CD8-positive, alpha-beta memory T cell (primary cell): ENCODE measurements at regions not wholly inside any gene's neighbourhood (a gene's known extent, or its start where the extent isn't known, plus 50 kb on each side); places are given as distances from the start of the nearest gene placed in this dataset.

Source experiments
- CTCF ChIA-PET: fragments of 350-600 bp; sonication (Branson Sonifier 250); formaldehyde crosslinking; loops from one replicate; lab custom pipeline; 2021; ENCODE audit warnings: antibody characterized with exemption; lab: Charles Lee
- POLR2A ChIA-PET: fragments of 350-600 bp; sonication (Branson Sonifier 250); formaldehyde crosslinking; loops from one replicate; lab custom pipeline; 2021; ENCODE audit warnings: antibody characterized with exemption; lab: Charles Lee
- DNase-seq, 5 donors: peaks; one replicate each; pipeline versions ENCODE4 v3.0.0 to v3.0.0-alpha.2; 2020 to 2022; ENCODE audit warnings: mixed read lengths in 1 of 5
- H3K27ac ChIP-seq: one replicate; pipeline ENCODE4 v1.7.0; 2013; ENCODE audit warnings: low read depth, mild to moderate bottlenecking, low read length, moderate library complexity
- H3K27me3 ChIP-seq: 2 replicates; pipeline ENCODE4 v1.7.0; 2013; ENCODE audit warnings: low read length, mild to moderate bottlenecking; ENCODE audit not compliant: insufficient read depth, poor library complexity, severe bottlenecking
- H3K36me3 ChIP-seq: 2 replicates; pipeline ENCODE4 v1.7.0; 2013; ENCODE audit warnings: mild to moderate bottlenecking, low read length, moderate library complexity; ENCODE audit not compliant: insufficient read depth
- H3K4me1 ChIP-seq: 2 replicates; pipeline ENCODE4 v1.7.0; 2013; ENCODE audit warnings: mild to moderate bottlenecking, low read length, moderate library complexity; ENCODE audit not compliant: insufficient read depth
- H3K4me3 ChIP-seq: 2 replicates; pipeline ENCODE4 v1.7.0; 2013; ENCODE audit warnings: mild to moderate bottlenecking, low read length
- H3K9me3 ChIP-seq: 2 replicates; pipeline ENCODE4 v1.7.0; 2013; ENCODE audit warnings: mild to moderate bottlenecking, low read length
- H3K27ac Mint-ChIP-seq, 8 donors: one replicate each; pipeline ENCODE4 v1.8.0; 2020 to 2021; ENCODE audit warnings: mixed read lengths in 8 of 8, mild to moderate bottlenecking in 6 of 8, inconsistent platforms in 3 of 8, moderate library complexity in 3 of 8
- H3K27me3 Mint-ChIP-seq, 2 donors: one replicate each; pipeline ENCODE4 v1.8.0; 2020 to 2021; ENCODE audit warnings: mixed read lengths in 2 of 2, mild to moderate bottlenecking in 1 of 2, moderate library complexity in 1 of 2
- H3K36me3 Mint-ChIP-seq, 3 donors: one replicate each; pipeline ENCODE4 v1.8.0; 2020 to 2021; ENCODE audit warnings: mixed read lengths in 3 of 3, inconsistent platforms in 1 of 3, mild to moderate bottlenecking in 1 of 3
- H3K4me1 Mint-ChIP-seq, 3 donors: one replicate each; pipeline ENCODE4 v1.8.0; 2020 to 2021; ENCODE audit warnings: mixed read lengths in 3 of 3, inconsistent platforms in 1 of 3, mild to moderate bottlenecking in 1 of 3
- H3K4me3 Mint-ChIP-seq, 7 donors: one replicate each; pipeline ENCODE4 v1.8.0; 2020 to 2021; ENCODE audit warnings: mixed read lengths in 7 of 7, mild to moderate bottlenecking in 6 of 7, moderate library complexity in 4 of 7, inconsistent platforms in 2 of 7
- H3K9me3 Mint-ChIP-seq, 5 donors: one replicate each; pipeline ENCODE4 v1.8.0; 2020 to 2022; ENCODE audit warnings: mixed read lengths in 5 of 5, mild to moderate bottlenecking in 3 of 5, moderate library complexity in 2 of 5, inconsistent platforms in 1 of 5

DNA sequence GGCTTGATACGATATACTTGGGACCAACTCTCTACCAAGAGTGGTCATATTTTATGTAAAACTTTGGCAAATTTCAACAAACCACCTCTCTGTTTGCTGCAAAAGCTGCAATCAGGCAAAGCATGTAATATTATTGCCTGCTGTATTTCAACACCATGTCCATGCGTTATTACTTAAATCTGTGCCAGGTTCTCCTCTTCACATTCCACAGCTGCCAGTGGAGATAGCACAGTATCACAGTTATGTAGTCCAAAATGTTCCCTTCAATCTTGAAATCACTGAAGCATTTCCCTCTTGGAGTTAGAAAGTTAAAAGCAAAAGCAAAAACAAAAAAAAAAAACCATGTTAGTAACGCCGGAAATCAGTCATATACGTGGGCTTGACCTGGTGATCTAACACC lies 396.7 kb upstream of the MAGEC2 start:
- ChIA-PET POLR2A (no interaction called here), CTCF (no interaction called here)
- DNase-seq, result no peak
- H3K9me3 Mint-ChIP-seq, result peaks cover 0 to 8% (median 0%) of the 10 kb centered on the region in 5 donors
- no peaks in the 10 kb centered on the region for H3K27me3 ChIP-seq
- H3K36me3 ChIP-seq, result no peaks in the 10 kb centered on the region
- H3K4me3 ChIP-seq, result no peak overlapping the region
- H3K4me1 ChIP-seq, result no peaks in the 10 kb centered on the region
- no peaks in the 10 kb centered on the region for H3K9me3 ChIP-seq
- no peak overlapping the region for H3K27ac Mint-ChIP-seq
- H3K27me3 Mint-ChIP-seq, result no peaks in the 10 kb centered on the region
- H3K27ac ChIP-seq, result no peak overlapping the region
- H3K4me3 Mint-ChIP-seq, result no peak overlapping the region
- no peaks in the 10 kb centered on the region for H3K36me3 Mint-ChIP-seq
- H3K4me1 Mint-ChIP-seq, result no peaks in the 10 kb centered on the region

DNA sequence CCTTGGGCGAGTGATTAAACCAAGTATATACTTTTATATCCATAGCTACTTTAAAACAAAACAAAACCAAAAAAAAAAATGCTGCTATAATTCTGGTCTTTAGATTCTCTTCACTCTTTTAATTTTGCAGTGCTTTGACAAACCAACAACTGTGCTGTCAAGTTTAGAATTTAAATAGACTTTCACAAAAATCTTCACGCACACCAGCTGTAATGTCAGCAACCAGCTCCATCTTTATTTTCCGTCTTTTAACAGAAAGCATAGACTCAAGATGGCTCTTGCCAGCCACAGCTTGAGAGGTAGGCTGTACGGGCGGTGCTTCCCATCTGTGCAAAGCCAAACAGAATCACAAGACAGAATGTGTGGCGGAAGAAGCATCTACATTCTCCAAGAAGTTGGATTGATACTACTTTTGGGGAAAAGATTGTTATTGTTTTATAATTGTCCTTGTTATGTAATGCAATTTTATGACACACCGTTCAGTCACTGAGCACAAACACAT lies 388.3 kb upstream of the MAGEC2 start:
- H3K27me3 Mint-ChIP-seq, result no peaks in the 10 kb centered on the region
- CTCF ChIA-PET, result no interaction called here
- no peaks in the 10 kb centered on the region for H3K9me3 ChIP-seq
- no peaks in the 10 kb centered on the region for H3K36me3 ChIP-seq
- peaks cover 0 to 14% (median 0%) of the 10 kb centered on the region in 5 donors for H3K9me3 Mint-ChIP-seq
- H3K27ac Mint-ChIP-seq, result no peak overlapping the region
- H3K4me3 Mint-ChIP-seq, result no peak overlapping the region
- POLR2A ChIA-PET, result no interaction called here
- DNase-seq, result no peak
- no peaks in the 10 kb centered on the region for H3K4me1 Mint-ChIP-seq
- H3K4me3 ChIP-seq, result no peak overlapping the region
- no peaks in the 10 kb centered on the region for H3K36me3 Mint-ChIP-seq
- no peaks in the 10 kb centered on the region for H3K4me1 ChIP-seq
- H3K27ac ChIP-seq, result no peak overlapping the region
- H3K27me3 ChIP-seq, result no peaks in the 10 kb centered on the region

DNA sequence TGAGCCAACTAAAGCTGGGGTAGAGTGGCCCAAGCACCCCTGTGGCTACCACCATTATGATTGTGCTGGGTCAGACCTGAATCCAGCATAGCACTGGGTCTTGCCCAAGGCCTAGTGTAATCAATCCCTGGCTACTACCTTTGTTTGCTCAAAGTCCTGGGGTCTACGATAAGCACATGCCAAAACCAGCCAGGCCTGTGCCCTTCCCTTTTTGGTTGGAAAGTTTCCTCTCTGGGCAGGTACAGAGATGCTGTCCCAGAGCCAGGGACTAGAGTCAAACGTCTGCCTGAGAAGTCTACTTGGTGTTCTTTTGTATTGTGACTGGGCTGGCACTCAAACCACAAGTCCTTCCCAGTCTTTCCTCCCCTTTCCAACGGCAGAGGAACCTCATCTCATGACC lies 371.5 kb upstream of the MAGEC2 start:
- Mint-ChIP-seq H3K27ac (no peak overlapping the region), H3K4me3 (no peak overlapping the region), H3K27me3 (no peaks in the 10 kb centered on the region), H3K4me1 (no peaks in the 10 kb centered on the region), H3K36me3 (no peaks in the 10 kb centered on the region), H3K9me3 (peaks cover 3 to 12% (median 7%) of the 10 kb centered on the region in 5 donors)
- Histone ChIP-seq H3K27me3 (no peaks in the 10 kb centered on the region), H3K36me3 (no peaks in the 10 kb centered on the region), H3K4me3 (no peak overlapping the region), H3K9me3 (no peaks in the 10 kb centered on the region), H3K27ac (no peak overlapping the region), H3K4me1 (no peaks in the 10 kb centered on the region)
- CTCF ChIA-PET, result no interaction called here
- DNase-seq, result no peak
- POLR2A ChIA-PET, result no interaction called here

DNA sequence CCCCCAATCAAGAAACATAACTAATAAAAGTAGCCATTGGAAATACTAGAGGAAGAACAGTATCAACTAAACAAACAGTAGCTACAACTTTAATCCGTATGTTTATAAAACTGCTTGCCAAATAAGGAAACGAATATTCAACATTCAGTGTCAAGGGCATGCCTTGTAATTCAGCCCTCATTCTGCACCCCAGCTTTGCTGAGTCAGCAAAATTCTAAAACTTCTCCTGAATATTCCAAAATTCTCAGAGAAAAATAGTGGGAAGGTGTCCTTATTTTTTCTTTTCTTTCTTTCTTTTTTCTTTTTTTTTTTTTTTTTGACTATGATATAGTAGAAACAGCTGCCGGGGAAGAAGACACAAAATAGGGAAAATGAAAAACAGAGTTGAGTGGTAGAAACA lies 344.8 kb upstream of the MAGEC2 start:
- Histone ChIP-seq H3K27me3 (no peaks in the 10 kb centered on the region), H3K4me3 (no peak overlapping the region), H3K9me3 (no peaks in the 10 kb centered on the region), H3K36me3 (no peaks in the 10 kb centered on the region), H3K4me1 (no peaks in the 10 kb centered on the region), H3K27ac (no peak overlapping the region)
- ChIA-PET POLR2A (no interaction called here), CTCF (no interaction called here)
- Mint-ChIP-seq H3K4me1 (no peaks in the 10 kb centered on the region), H3K36me3 (no peaks in the 10 kb centered on the region), H3K27ac (no peak overlapping the region), H3K4me3 (no peak overlapping the region), H3K9me3 (peaks cover 0 to 8% (median 2%) of the 10 kb centered on the region in 5 donors), H3K27me3 (peaks cover 0 to 2% of the 10 kb centered on the region in 2 donors)
- DNase-seq, result no peak

DNA sequence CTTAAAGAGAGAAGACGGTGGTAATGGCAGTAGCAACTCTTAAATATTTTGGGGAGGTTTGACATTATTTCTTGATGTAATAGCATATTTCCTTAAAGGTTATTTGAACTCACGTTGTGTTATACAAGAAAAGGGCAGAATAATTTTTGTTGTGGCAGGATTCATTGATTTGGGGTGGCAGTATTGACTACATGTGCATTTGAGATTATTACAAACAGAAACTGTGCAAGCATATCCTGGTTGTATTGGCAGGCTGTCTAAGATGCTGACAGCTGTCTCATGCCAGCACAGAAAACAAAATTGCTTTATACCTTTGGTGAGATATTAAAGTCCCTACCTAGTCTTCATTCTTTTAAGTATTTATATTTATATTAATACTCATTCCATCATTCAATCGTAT lies 300.7 kb upstream of the MAGEC2 start:
- Mint-ChIP-seq H3K4me3 (no peak overlapping the region), H3K9me3 (peaks cover 0 to 8% (median 0%) of the 10 kb centered on the region in 5 donors), H3K36me3 (no peaks in the 10 kb centered on the region), H3K27me3 (no peaks in the 10 kb centered on the region), H3K4me1 (no peaks in the 10 kb centered on the region), H3K27ac (no peak overlapping the region)
- Histone ChIP-seq H3K27me3 (no peaks in the 10 kb centered on the region), H3K36me3 (no peaks in the 10 kb centered on the region), H3K27ac (no peak overlapping the region), H3K4me3 (no peak overlapping the region), H3K9me3 (no peaks in the 10 kb centered on the region), H3K4me1 (no peaks in the 10 kb centered on the region)
- no peak for DNase-seq
- CTCF ChIA-PET, result no interaction called here
- POLR2A ChIA-PET, result no interaction called here

DNA sequence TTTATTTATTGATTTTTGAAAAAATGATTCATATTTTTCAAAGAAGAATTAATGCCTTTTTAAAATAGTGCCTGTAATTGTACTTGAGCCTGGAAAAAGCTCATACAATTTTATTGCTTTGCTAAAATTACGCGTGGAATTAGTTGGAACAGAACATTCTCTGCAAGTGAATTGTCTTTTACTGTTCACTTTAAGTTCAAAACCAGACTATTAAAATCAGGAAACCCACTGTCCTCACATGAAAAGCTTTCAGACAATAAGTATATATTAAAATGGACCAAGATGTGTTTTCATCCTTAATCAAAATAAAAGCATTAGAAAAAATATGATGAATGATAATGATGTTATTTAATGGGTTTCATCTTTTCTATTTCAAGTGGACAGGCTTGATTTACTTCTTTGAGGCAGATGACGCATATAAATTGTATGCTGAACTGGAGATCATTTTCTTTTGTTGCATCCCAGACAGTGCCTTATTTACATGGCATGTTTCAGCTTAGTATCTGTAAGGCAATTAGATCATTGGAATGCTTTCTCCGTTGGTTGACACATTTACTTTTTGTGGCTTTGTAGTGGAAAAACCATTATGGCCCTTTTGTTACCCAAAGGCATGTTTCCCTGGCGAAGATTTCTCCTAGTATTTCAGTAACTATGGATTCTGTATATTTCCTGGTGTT lies 299.0 kb upstream of the MAGEC2 start:
- Mint-ChIP-seq H3K9me3 (peaks cover 0 to 8% (median 2%) of the 10 kb centered on the region in 5 donors), H3K27ac (no peak overlapping the region), H3K27me3 (no peaks in the 10 kb centered on the region), H3K36me3 (no peaks in the 10 kb centered on the region), H3K4me3 (no peak overlapping the region), H3K4me1 (no peaks in the 10 kb centered on the region)
- ChIA-PET CTCF (no interaction called here), POLR2A (no interaction called here)
- Histone ChIP-seq H3K27me3 (no peaks in the 10 kb centered on the region), H3K9me3 (no peaks in the 10 kb centered on the region), H3K4me1 (no peaks in the 10 kb centered on the region), H3K27ac (no peak overlapping the region), H3K36me3 (no peaks in the 10 kb centered on the region), H3K4me3 (no peak overlapping the region)
- no peak for DNase-seq

DNA sequence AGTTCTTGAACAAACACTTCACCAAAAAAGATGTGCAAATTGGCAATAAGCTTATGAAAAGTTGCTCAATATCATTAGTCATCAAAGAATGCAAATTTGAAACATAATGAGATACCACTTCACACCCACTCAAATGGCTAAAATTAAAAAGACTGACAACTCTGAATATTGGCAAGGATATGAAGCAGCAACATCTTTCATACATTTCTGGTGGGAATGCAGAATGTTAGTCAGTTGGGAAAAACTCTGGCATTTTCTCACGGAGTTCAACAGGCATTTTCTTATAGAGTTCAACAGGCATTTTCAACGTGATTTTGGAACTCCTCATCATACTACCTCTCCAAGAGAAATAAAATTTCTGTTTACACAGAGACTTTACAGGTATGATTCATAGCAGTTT lies 297.4 kb upstream of the MAGEC2 start:
- no peak overlapping the region for H3K4me3 Mint-ChIP-seq
- H3K27me3 ChIP-seq, result no peaks in the 10 kb centered on the region
- DNase-seq, result no peak
- peaks cover 0 to 4% (median 2%) of the 10 kb centered on the region in 5 donors for H3K9me3 Mint-ChIP-seq
- H3K36me3 ChIP-seq, result no peaks in the 10 kb centered on the region
- no peaks in the 10 kb centered on the region for H3K36me3 Mint-ChIP-seq
- no peaks in the 10 kb centered on the region for H3K4me1 ChIP-seq
- H3K4me3 ChIP-seq, result no peak overlapping the region
- no peaks in the 10 kb centered on the region for H3K4me1 Mint-ChIP-seq
- H3K27ac ChIP-seq, result no peak overlapping the region
- H3K27me3 Mint-ChIP-seq, result no peaks in the 10 kb centered on the region
- ChIA-PET POLR2A (no interaction called here), CTCF (no interaction called here)
- no peak overlapping the region for H3K27ac Mint-ChIP-seq
- H3K9me3 ChIP-seq, result no peaks in the 10 kb centered on the region

DNA sequence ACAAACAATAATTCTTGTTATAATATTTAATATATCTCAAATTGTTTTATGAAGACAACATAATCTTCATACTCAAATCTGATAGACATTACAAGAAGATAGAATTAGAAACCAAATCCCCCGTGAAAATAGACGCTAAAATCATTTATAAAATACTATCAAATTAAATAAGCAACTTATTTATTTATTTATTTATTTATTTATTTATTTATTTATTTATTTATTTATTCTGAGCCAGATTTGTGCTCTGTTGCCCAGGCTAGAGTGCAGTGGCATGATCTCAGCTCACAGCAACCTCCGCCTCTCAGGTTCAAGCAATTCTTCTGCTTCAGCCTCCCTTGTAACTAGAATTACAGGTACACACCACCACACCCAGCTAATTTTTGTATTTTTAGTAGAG lies 294.9 kb upstream of the MAGEC2 start:
- H3K27ac Mint-ChIP-seq, result no peak overlapping the region
- Histone ChIP-seq H3K9me3 (no peaks in the 10 kb centered on the region), H3K27ac (no peak overlapping the region), H3K27me3 (no peaks in the 10 kb centered on the region), H3K4me3 (no peak overlapping the region), H3K4me1 (no peaks in the 10 kb centered on the region), H3K36me3 (no peaks in the 10 kb centered on the region)
- no peaks in the 10 kb centered on the region for H3K4me1 Mint-ChIP-seq
- H3K36me3 Mint-ChIP-seq, result no peaks in the 10 kb centered on the region
- DNase-seq, result no peak
- H3K4me3 Mint-ChIP-seq, result no peak overlapping the region
- H3K9me3 Mint-ChIP-seq, result peaks cover 0 to 3% (median 2%) of the 10 kb centered on the region in 5 donors
- POLR2A ChIA-PET, result no interaction called here
- no peaks in the 10 kb centered on the region for H3K27me3 Mint-ChIP-seq
- CTCF ChIA-PET, result no interaction called here
